Heart left ventricle (tissue), 13 donors: ENCODE measurements at regions not wholly inside any gene's neighbourhood (a gene's known extent, or its start where the extent isn't known, plus 50 kb on each side); places are given as distances from the start of the nearest gene placed in this dataset.

Experiments used
- CTCF ChIP-seq, 12 donors: fragments of 200-600 bp; sonication (generic) in 4 of 12; IDR thresholded peaks; one replicate each; pipeline versions ENCODE4 v1.5.0 to v1.8.0; 2018 to 2022; ENCODE audit warnings: antibody characterized with exemption in 12 of 12, mild to moderate bottlenecking in 5 of 12
- POLR2A ChIP-seq, 2 donors: fragments of 450-650 bp; IDR thresholded peaks; one replicate each; pipeline ENCODE4 v1.6.1; 2017; ENCODE audit warnings: antibody characterized with exemption in 2 of 2, mild to moderate bottlenecking in 2 of 2, moderate library complexity in 2 of 2
- donor health status: ischemic (EF 13 %, LVEDD 7.1; RV severe dilation, severe dysfunction).
- donor health status: DM: no; HTN: yes; CAD: no.
- donor health status: DM: no; HTN: no; CAD: no.
- donor health status: ischemic (EF 25% LVEDD 6.9; RV normal size, moderate dysfunction).
- donor health status: ischemic (EF 25% LVEDD 5.7; RV mildly dilated, moderate dysfunction).
- donor health status: ischemic (EF 35%, LVEDD 5.7; RV mildly dilated, moderate dysfunction).
- donor health status: nonischemic (EF 11% LVEDD 7.7; RV severe dilation, severe dysfunction).
- donor health status: DM: yes; HTN: yes; CAD: no.
- donor health status: PGD.
- donor health status: ischemic (EF 29% LVEDD 5.4; RV normal size, mild dysfunction).
- donor health status: nonischemic (EF 23%, LVEDD 6.1; RV moderate dilation, normal function).

DNA sequence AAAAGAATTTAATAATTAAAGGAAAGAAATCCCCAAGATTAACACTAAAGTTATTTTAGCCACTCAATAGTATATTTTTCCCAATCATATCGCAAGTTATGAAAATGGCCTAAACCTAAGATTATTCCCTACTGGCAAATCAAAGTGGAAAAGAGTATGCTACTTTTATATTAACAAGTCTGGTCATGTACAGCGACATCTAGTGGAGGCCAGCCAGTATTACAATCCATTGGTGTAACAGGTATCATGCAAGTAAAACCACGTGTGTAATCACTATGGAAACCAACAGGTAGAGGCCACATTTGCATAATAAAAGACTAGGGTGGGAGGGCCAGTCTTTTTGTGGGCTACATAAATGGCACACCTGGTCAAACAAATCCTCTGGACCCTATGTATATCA lies 976.4 kb upstream of the CDH9 start:
- TF ChIP-seq CTCF (IDR thresholded peaks at IDR 0.05) = peak in 7 of 12 donors; percentile 23 to 46 (median 37)
- TF ChIP-seq POLR2A (IDR thresholded peaks at IDR 0.05) = no peak
